Fibroblast of skin of abdomen (primary cell): ENCODE measurements at regions not wholly inside any gene's neighbourhood (a gene's known extent, or its start where the extent isn't known, plus 50 kb on each side); places are given as distances from the start of the nearest gene placed in this dataset.
A peak's percentile ranks its signal among the peaks of the same experiment; 100 is the strongest.

Experiments
- DNase-seq: peaks from one replicate; pipeline ENCODE4 v3.0.0-alpha.2; 2013

DNA sequence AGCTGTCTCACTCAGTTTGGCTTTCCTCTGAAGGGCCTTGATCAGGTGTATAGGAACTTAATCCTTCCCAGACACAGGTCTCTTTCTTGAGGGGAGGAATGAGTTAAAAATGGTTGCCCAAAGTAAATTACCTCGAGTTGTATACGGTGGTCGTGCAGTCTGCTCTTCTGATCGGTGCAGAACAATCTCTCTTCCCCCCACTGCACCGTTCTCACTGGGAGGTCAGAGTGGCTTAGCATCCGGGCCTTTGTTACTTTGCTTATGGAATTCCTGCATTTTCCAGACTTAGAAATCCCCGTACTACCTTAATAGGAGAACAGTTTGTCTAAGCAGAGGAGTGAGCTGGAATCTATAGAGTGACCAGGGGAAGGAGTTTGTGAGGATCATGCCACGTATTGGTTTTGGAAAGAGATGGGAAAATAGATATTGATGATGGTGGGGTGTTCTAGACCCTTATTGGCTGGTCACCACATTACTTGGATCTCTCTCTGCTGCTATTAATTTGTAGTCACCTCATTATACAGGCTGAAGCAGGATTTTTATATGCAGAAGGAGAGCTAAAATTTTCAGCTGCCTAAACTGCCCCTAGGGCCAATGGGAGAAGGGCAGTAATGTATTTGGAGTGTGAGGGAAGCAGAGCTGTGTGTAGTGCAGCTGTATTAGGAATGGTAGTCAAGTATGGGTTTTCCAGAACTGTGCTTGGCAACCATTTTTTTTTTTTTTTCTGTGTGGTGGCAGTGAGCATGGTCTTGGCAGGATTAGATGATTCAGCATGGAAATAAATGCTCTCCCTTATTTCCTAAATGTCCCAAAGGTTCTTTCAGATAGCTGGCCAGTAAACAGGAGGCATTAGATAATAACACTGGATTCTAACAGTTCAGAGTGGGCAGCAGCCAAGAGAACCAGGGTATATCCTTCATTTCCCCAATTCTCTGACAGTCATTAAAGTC, 81.5 kb downstream of the NDUFS5 start:
- no peak for DNase-seq

DNA sequence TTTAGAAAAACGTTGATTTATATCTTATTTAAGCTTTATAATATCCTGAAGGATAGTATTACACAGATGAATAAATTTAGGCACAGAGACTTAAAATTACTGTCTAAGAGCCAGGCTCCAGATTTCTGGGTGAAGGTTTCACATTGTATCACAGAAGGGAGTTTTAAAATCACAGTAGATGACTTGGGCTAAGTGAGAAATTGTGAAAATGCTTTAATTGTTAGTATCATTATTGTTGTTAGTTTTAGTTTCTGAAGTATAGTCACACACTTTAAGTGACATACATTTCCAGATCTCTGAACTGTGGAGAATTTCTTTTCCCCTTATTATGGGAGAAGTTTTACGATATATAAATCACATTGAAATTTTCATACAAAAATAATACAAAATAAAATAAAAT, 83.5 kb downstream of the NDUFS5 start:
- no peak for DNase-seq

DNA sequence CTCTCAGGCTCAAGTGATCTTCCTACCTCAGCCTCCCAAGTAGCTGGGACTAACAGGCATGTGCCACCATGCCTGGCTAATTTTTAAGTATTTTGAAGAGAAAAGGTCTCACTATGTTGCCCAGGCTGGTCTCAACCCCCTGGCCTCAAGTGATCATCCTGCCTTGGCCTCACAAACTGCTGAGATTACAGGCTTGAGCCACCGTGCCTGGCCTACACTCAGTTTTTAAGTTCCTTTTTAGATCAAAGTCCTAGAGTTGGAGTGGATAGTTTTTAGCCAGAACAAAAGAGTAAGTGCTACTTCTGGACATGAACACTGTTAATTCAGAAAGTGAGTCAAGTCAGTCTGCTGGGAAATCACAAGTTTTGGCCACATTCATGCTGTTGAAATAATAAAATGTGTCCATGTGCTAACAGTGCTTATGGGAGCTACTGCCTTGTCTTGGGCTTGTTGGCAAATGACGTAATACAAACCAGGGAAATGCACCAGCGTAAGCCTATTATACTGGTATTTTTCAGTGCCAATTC, 84.2 kb downstream of the NDUFS5 start:
- DNase-seq = peak; percentile 83

DNA sequence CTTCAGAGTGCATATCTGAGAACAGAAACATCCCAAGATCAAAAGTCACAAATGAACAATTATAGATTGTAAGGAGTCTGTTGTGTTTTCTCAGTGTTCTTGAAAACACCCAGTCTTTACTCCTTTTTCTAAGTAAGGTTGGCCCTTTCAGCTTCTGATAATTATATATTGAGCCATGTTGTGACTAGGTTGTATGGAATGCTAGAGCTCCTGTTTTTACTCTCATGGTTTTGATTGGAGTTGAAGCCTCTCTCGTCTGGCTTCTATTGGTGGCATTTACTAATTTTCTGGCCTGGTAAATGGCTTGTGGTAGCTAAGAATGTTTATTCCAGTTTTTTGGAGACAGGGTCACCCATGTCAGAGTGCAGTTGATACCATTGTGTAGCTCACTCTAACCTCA, 84.7 kb downstream of the NDUFS5 start:
- peak; percentile 78 for DNase-seq

DNA sequence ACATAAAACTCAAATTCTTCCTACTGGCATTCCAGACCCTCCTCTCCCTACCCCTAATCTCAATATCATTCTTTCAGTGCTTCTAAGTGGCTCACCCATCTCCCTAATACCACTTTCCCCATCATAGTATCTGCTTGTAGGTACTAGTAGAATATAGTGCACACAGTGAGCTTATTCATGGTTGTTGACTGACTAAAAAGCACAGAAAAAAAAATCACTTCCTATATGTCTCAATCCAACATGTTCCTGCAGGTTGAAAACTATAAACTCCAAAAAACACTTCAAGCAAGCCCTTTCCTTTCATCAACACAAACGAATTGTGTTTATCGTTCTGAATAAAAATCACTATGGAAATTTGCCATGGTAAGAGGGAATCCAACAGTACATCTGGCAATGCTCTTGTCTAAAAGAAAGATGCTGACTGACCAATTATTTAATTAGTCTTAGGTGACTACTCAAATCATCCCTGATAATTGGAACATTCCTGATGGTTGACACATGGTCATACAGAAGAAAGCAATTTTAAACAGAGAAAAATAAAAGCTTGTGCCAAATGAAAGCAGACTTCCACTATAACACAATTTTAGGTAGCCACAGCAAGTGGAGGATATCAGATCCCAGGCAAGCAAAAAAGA, 87.1 kb downstream of the NDUFS5 start:
- DNase-seq = no peak

DNA sequence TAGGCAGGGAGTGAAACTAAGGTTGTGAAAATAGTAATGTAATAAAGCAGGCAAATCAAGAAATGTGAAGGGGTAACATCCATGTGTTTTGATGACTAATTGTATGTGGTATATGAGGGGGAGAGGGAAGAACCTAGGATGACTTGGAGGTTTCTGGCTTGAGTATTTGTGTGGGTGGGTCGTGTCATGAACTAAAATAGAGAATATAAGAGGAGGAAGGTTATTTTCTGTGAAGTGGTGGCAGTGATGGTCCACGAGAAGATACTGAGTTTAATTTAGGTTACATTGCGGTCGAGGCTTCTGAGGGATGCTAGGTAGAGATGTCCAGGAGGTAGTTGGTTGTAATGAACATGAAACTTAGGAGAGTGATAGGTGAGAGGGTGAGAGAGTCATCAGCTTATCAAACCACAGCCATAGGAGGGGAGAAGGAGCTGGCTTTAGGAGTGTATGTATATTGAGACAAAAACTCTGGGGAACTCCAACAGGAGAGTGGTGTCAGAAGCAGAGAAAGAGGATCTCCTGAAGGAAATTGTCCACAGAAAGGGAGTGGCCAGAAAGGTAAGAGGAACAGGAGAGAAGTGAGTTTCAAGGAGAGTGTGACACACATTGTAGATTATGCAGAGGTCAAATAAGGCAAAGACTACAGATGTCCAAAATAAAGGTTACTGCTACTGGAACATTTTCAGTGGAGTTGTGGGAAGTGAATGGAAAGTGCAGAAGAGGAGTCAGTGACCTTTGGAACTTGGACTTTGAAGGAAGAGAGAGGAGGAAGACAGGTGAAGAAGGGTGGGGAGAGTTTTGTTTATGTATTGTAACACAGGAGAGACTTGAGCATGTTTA, 89.0 kb upstream of the MACF1 start:
- peak; percentile 76 for DNase-seq

DNA sequence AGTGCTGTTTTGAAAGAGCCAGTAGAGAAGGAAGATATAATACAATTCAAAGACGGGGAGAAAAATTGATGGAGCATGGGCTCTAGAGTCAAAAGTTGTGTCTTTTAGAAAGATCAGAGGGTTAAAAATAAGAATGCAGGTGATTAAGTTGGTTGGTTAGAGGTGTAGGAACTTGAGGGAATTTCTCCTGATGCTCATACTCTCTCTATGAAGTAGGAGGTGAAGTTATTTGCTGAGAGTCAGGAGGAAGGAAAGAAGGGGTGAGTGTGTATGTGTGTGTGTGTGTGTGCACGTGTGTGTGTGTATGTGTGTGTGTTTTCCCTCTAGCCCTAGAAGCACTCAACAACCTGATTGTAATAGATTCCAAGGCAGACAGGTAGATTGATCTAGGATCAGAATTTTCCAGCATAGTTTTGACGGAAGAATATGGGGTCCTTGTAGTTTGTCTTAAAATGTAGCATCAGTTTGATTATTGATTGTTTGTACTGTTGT, 88.3 kb upstream of the MACF1 start:
- no peak for DNase-seq

DNA sequence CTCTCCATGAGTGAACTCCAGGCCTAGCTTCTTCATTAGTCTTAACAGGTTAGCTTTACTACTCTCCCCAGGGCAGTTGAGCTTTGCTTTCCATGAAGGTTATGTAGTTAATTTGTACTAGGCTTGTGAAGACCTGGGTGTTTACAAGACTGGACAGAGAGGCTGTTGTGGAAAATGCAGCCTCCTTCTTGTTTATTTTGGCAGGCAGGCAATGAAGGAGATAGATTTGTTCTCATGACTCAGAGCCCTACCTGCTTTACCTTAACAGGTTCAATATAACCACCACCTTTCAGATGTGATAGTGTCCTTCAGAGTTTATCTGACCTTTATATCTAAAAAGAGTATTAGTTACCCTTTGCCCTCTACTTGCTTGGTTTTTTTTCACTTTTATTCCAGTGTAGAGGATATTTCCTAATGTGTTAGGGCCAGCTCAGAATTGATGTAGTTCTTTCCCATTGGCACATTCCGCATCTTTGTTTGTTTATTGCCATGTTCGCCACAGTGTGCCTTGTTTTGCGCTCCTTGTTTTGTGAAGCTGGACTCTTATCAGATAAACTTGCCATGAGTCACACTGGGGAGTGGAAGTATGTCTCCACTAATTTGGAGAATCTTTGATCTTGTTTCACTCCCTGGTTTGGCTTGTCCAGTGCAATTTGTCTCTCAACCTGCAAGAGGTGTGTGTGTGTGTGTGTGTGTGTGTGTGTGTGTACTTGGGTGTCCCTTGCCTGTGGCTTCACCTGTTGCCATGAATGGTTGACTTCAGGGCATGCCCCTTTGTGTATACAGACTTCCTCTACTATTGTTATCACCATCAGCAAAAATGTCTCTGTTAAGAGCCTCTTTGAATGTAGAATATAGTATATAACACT, 87.4 kb upstream of the MACF1 start:
- no peak for DNase-seq

DNA sequence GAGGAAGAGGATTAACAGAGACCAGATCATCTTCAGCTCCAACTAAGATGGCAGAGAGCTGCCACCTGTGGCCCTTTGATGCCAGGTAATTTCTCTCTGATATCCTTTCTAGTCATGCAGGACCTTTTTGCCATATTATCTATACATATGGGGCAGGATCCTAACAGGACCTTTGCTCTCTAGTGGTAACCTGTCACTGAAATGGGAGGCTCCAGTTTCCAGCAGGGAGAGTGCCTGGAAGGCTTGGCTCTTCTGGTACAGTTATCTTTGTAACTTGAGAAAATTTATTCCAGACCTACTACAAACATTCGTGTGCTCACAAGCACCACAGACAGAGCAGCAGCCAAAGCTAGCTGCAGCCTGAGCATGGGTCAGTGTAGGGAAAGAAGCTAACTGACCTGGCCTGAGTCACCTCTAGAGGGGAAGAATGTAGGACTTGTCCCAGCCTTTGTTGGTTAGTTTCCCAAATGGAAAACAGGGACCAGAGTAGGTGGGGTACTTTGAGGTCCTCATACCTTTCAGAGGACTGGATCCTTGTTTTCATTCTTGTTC, 86.5 kb upstream of the MACF1 start:
- DNase-seq = no peak

DNA sequence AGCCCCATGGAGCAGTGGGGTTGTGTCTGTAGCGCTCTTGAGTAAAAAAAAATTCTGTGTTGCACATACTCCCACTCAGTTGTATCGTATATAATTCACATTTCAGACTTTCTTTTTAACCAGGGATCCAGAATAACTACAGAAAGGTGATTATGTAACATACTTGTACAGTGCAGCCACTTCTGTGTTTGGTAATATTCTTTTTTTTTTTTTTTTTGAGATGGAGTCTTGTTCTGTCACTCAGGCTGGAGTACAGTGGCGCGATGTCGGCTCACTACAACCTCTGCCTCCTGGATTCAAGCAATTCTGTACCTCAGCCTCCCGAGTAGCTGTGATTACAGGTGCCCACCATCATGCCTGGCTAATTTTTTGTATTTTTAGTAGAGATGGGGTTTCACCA, 82.4 kb upstream of the MACF1 start:
- no peak for DNase-seq

DNA sequence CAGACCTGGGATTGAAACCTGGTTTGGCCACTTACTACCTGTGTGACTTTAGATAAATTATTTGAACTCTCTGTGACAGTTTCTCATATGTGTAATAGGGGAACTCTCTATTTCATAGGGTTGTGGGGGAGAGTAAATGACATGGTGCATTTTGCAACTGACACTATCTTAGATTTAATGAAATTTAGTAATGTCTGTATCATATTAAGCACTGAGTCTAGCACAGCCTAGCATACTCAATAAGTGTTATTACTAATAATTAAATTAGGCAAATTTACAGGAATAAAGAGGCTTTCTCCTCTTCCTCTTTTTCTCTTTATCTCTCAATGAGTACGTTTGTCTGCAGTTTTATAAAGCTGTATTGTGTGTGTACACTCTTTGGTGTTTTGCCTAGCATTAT, 80.2 kb upstream of the MACF1 start:
- DNase-seq = no peak

DNA sequence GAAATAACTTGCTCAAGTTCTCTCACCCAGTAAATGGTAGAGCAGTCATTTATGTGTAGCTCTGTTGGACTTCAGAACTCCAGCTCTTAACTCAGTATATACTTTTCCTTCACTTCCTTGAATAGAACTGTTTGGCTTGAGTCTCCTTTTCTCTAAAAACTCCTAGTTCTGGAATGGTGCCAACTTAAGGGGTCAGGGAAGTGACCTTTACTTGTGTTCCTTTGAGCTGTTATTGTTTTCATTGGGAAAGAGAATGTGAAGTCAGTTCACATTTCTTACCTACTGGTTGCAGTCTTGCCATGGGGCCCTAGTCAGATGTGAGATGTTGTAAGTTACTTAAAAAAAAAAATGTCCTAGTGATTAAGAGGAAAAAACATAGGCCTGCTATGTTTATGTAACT, 77.0 kb upstream of the MACF1 start:
- DNase-seq = no peak

DNA sequence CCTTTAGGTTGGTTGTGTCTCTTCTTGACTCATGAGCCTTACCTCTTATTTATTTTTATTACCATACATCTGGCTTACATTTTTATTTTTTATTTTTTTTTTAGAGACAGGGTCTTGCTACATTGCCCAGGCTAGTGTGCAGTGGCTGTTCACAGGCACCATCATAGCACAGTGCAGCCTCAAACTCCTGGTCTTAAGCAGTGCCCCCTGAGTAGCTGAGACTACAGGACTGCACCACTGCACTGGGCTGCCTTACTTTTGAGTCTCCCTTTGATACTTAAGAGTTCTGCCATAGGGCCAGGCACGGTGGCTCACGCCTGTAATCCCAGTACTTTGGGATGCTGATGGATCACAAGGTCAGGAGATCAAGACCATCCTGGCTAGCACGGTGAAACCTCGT, 76.4 kb upstream of the MACF1 start:
- no peak for DNase-seq

DNA sequence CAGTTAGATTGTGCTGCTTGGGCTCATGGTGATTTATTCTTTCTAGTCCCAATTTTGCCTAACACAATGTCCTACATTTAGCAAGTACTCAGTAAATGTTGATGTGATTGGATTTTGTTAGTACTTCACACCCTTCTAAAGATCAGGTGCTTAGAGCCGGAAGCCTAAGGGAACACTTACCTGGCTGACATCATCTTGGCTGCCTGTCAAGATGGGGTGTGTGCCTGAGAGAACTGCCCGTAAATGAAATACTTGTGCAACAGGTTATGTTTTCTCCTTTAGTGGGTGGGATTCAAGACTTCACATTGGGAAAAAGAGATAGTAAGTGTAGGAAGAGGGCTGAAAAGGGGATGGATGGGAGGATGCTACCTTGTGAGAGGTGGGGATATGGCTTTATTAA, 75.5 kb upstream of the MACF1 start:
- DNase-seq = no peak

DNA sequence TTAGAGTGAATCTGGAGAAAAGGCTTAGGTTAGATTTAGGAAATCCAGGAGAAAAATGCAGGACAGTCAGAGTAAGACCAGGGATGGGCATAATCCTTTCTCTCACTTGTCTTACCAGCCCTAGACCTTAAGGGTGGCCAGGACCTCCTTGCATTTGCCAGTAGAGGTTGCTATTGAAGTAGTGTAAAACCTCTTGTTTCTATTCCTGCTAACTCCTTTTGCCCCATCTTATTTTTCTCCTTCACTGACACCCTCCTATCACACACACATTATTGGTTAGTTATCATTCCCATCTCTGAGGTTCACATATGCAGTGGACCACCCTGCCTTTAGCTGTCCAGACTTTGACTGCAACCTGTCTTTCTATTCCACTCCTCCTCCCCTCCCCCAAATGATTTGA, 75.0 kb upstream of the MACF1 start:
- peak; percentile 49 for DNase-seq

DNA sequence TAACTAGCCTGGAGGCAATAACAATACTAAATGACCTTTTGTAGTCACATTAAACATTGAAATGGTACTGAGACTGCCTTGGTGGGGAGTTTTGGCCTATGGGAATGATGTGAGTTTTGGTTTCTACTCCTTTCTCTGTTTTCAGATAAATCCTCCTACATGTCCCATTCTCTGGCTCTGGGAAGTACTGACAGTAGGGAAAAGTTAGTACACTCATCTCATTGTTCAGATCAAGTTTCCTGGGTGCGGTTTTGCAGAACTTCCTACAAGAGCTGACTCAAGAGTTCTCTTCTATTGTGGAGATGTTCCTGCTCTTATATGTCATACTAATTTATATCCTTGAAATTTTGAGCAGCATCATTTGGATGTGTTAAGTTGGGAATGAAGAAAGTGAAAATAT, 74.2 kb upstream of the MACF1 start:
- DNase-seq = peak; percentile 66

DNA sequence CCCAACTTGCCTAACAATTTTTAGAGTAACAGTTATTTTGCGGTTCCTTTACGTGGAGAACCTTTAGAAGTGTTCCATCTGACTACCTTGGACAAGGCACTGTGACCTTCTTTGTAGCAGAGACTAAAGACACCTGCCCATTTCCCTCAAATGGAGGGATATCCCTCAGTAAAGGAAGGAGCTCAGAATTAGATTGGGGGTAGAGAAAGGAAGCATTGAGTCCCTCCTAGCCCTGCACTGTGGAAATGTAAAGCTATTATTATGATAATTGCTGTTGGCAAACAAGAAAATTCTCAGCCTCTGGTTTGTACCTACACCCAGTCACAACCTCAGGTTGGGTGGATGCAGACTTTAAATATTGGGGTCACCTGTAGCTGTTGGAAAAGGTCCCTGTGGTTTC, 72.6 kb upstream of the MACF1 start:
- no peak for DNase-seq

DNA sequence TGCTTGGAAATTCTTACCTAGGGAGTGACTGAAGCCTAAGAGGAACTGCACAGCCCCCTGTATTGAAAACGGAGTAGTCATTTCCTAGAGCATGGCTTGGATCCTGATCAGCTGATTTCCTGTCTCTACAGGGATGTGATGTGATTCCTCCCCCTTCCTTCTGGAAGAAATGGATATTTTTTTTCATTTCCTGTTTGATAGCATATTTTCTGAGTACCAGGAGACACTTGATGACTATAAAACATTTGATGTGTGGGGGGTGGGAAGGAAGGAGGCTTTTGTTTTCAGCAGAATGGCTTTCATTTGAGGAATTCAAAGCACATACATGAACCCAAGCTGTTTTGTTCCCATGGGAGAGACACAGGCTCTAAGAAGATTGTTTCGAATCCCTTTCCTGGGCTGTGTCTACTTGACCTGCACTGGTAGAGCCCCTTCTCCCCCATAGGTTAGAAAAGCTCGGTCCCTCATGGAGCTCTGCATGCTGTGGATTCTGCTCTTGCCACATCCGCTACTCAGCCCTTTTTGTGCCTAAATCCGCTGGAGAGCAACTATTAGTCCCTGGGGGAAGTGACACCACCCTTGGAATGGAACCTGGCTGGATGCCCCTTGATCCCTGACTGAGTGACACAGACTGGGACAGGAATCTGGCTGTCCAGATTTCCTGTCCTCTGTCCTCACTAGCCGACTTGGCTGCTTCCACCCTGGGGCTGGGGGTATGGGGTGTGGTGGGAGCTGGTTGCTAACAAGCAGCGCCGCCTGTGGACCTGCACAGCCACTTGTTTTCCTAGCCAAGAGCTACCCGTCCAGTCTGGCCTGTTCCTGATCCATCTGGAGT, 71.8 kb upstream of the MACF1 start:
- DNase-seq = peak; percentile 50

DNA sequence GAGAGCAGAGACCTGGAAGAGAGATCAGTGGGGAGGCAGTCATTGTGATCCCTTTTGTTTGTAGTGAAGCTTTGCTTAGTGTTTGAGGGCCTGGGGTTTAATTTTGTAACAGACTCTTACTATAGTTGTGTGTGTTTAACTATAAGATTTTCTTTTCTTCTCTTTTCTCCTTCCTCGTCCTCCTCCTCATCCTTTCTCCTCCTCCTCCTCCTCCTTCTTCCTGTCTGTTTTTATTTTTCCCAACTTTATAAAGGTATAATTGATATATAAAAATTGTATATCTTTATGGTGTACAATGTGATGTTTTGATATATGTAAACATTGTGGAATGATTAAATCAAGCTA, 71.2 kb upstream of the MACF1 start:
- no peak for DNase-seq

DNA sequence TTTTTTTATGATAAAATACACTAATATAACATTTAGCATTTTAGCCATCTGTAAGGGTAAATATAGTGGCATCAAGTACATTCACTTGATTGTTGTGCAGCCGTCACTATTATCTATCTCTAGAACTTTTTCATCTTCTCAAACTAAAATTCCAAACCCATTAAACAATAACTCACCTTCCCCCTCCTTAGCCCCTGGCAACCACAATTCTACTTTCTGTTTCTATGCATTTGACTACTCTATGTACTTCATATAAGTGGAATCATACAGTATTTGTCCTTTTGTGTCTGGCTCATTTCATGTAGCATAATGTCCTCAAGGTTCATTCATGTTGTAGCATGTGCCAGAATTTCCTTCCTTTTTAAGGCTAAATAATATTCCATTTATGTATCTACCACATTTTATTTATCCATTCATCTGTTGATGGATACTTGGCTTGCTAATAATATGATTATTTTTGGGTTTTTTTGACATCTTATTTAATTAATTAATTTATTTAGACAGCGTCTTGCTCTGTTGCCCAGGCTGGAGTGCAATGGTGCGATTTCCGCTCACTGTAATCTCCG, 69.6 kb upstream of the MACF1 start:
- DNase-seq = no peak
